ENCODE measurements at regions not wholly inside any gene's neighbourhood (a gene's known extent, or its start where the extent isn't known, plus 50 kb on each side); places are given as distances from the start of the nearest gene placed in this dataset.

GRCh38 chr2:120555092-120555491 is 180.6 kb upstream of the GLI2 start:
- no peak overlapping the region for H3K4me3 ChIP-seq
- no peak overlapping the region for H3K27ac ChIP-seq
- TF ChIP-seq CTCF (IDR thresholded peaks at IDR 0.05): no peak
- TF ChIP-seq EP300 (IDR thresholded peaks at IDR 0.05): no peak
- TF ChIP-seq POLR2A (IDR thresholded peaks at IDR 0.05): no peak
- DNase-seq (ENCODE audit: low spot score in 2 of 2): no peak
- H3K36me3 ChIP-seq: no peaks in the 10 kb centered on the region
- peaks cover 0 to 3% of the 10 kb centered on the region in 2 donors for H3K27me3 ChIP-seq
- no peaks in the 10 kb centered on the region for H3K9me3 ChIP-seq
- H3K4me1 ChIP-seq: peaks cover 0 to 35% (median 6%) of the 10 kb centered on the region in 4 donors
- 85 to 87% methylated on average over 4 of the region's 4 CpGs for WGBS, 2 donors

- no peak for DNase-seq (ENCODE audit: low spot score in 2 of 2)
- H3K4me3 ChIP-seq: no peak overlapping the region
- 73 to 77% methylated on average over 3 of the region's 3 CpGs for WGBS, 2 donors
- TF ChIP-seq CTCF (IDR thresholded peaks at IDR 0.05) (no peak), POLR2A (IDR thresholded peaks at IDR 0.05) (no peak), EP300 (IDR thresholded peaks at IDR 0.05) (no peak)
- no peak overlapping the region for H3K27ac ChIP-seq
- no peaks in the 10 kb centered on the region for H3K36me3 ChIP-seq
- H3K9me3 ChIP-seq: no peaks in the 10 kb centered on the region
- H3K27me3 ChIP-seq: peaks cover 0 to 3% of the 10 kb centered on the region in 2 donors
- H3K4me1 ChIP-seq: peaks cover 0 to 17% (median 4%) of the 10 kb centered on the region in 4 donors
These were observed 178.8 kb upstream of the GLI2 start for GRCh38 chr2:120556911-120557310.

- Histone ChIP-seq H3K4me1 (no peaks in the 10 kb centered on the region), H3K27ac (no peak overlapping the region), H3K36me3 (no peaks in the 10 kb centered on the region), H3K4me3 (no peak overlapping the region), H3K9me3 (no peaks in the 10 kb centered on the region), H3K27me3 (peaks cover 0 to 3% of the 10 kb centered on the region in 2 donors)
- TF ChIP-seq EP300 (IDR thresholded peaks at IDR 0.05) (no peak), CTCF (IDR thresholded peaks at IDR 0.05) (no peak), POLR2A (IDR thresholded peaks at IDR 0.05) (no peak)
- 77 to 86% methylated on average over 3 of the region's 3 CpGs for WGBS, 2 donors
- no peak for DNase-seq (ENCODE audit: low spot score in 2 of 2)
These were observed 176.8 kb upstream of the GLI2 start for GRCh38 chr2:120558847-120559246.

GRCh38 chr2:120559401-120559800 is 176.3 kb upstream of the GLI2 start:
- TF ChIP-seq EP300 (IDR thresholded peaks at IDR 0.05): no peak
- Histone ChIP-seq H3K27ac (no peak overlapping the region), H3K4me1 (peaks cover 0 to 2% (median 0%) of the 10 kb centered on the region in 4 donors), H3K9me3 (no peaks in the 10 kb centered on the region), H3K36me3 (no peaks in the 10 kb centered on the region), H3K4me3 (no peak overlapping the region), H3K27me3 (peaks cover 0 to 3% of the 10 kb centered on the region in 2 donors)
- DNase-seq (ENCODE audit: low spot score in 2 of 2): no peak
- WGBS, 2 donors: 85 to 88% methylated on average over 5 of the region's 5 CpGs

GRCh38 chr2:120560330-120560729 is 175.3 kb upstream of the GLI2 start:
- DNase-seq (ENCODE audit: low spot score in 2 of 2): no peak
- TF ChIP-seq POLR2A (IDR thresholded peaks at IDR 0.05): no peak
- WGBS, 2 donors: 89 to 91% methylated on average over 5 to 6 of the region's 6 CpGs
- Histone ChIP-seq H3K9me3 (no peaks in the 10 kb centered on the region), H3K27me3 (peaks cover 0 to 3% of the 10 kb centered on the region in 2 donors), H3K4me3 (no peak overlapping the region), H3K4me1 (peaks cover 0 to 11% (median 0%) of the 10 kb centered on the region in 4 donors), H3K27ac (no peak overlapping the region), H3K36me3 (no peaks in the 10 kb centered on the region)

- Histone ChIP-seq H3K4me3 (no peak overlapping the region), H3K27me3 (no peaks in the 10 kb centered on the region), H3K4me1 (peaks cover 0 to 22% (median 5%) of the 10 kb centered on the region in 4 donors), H3K36me3 (no peaks in the 10 kb centered on the region), H3K27ac (no peak overlapping the region), H3K9me3 (no peaks in the 10 kb centered on the region)
- TF ChIP-seq EP300 (IDR thresholded peaks at IDR 0.05) (no peak), CTCF (IDR thresholded peaks at IDR 0.05) (no peak), POLR2A (IDR thresholded peaks at IDR 0.05) (no peak)
- 74 to 77% methylated on average over 11 of the region's 11 CpGs for WGBS, 2 donors
- DNase-seq (ENCODE audit: low spot score in 2 of 2): no peak
These were observed 174.2 kb upstream of the GLI2 start for GRCh38 chr2:120561379-120562035.
